ENCODE measurements at regions not wholly inside any gene's neighbourhood (a gene's known extent, or its start where the extent isn't known, plus 50 kb on each side); places are given as distances from the start of the nearest gene placed in this dataset.

DNA sequence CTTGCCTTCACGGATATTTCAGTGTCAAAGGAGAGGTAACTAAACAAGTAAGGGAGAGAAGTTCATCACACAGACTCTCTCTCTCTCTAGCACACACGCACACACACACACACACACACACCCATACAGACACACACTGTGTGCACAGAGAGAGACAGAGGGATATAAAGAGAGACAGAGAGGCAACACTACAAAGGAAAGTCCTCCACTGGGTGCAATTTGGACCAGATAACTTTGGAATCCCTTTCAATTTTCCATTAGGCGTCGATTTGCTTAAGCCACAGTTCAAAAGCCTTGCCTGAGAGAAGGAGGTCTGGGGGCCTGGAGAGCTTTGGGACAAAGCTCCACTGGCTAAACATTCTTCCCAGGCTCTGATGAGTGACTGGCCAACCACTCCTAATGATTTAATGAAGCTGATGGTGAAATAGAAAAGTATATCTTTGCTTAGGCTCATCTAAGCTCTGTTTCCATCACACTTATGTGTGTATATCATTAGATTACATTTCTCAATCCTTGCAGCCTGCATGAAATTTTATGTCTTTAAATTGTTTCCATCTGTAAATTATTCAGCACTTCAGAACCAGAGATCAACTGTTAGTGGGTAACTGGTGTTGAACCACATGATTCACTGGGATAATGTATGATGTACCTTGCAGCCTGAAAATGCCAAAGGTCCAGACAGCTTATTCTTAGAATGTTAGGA is 180.8 kb downstream of the MAGEB17 start:
- TF ChIP-seq EP300 (IDR thresholded peaks at IDR 0.05) = no peak
- no peak for TF ChIP-seq POLR2AphosphoS5 (IDR thresholded peaks at IDR 0.05)
- TF ChIP-seq CTCF (IDR thresholded peaks at IDR 0.05) = no peak
